ENCODE measurements at regions not wholly inside any gene's neighbourhood (a gene's known extent, or its start where the extent isn't known, plus 50 kb on each side); places are given as distances from the start of the nearest gene placed in this dataset.
"Not testable (repeated sequence)": the region's sequence is repeated elsewhere in the genome, so short reads cannot be mapped to it uniquely, and the experiment has no call there.

- DNase-seq: no peak
Observed at GRCh38 chr6:128580224-128581110, 60.1 kb upstream of the PTPRK start.

GRCh38 chr6:128575254-128575653, 54.9 kb upstream of the PTPRK start:
- not testable (repeated sequence) for DNase-seq

GRCh38 chr6:128574402-128574801, 54.0 kb upstream of the PTPRK start:
- no peak for DNase-seq

GRCh38 chr6:128573036-128573435, 52.6 kb upstream of the PTPRK start:
- no peak for DNase-seq

- no peak for DNase-seq
Observed at GRCh38 chr6:128572294-128572693, 51.9 kb upstream of the PTPRK start.

GRCh38 chr6:128570680-128571063, 50.3 kb upstream of the PTPRK start:
- DNase-seq: no peak

- no peak for DNase-seq
Observed at GRCh38 chr6:128569732-128570679, 49.6 kb upstream of the PTPRK start.

Measured in NCI-H446 (cell line).